ENCODE measurements at regions not wholly inside any gene's neighbourhood (a gene's known extent, or its start where the extent isn't known, plus 50 kb on each side); places are given as distances from the start of the nearest gene placed in this dataset.
A peak's percentile ranks its signal among the peaks of the same experiment; 100 is the strongest.

- no peak for TF ChIP-seq ZNF816 (CRISPR knock-in tag; IDR thresholded peaks at IDR 0.05; ENCODE audit: borderline replicate concordance)
These were observed 395.8 kb upstream of the KLF12 start (continued) for GRCh38 chr13:74530011-74530410.

- intact Hi-C loops (cut with micrococcal nuclease; ENCODE audit: unreplicated experiment) (no loop called here), in situ Hi-C loops (cut with HindIII; ENCODE audit: extremely low pct_ligation_motif_present, low pct_unique_long_range_greater_than_20kb) (no loop called here)
- Histone ChIP-seq H2AFZ (ENCODE audit: low read length) (no peak overlapping the region), H3K27ac (ENCODE audit: extremely low read length, insufficient read depth, low read length) (no peak overlapping the region), H3K4me2 (ENCODE audit: low read depth, low read length) (no peak overlapping the region), H3K36me3 (replicated peaks in 1 of 2; ENCODE audit: control insufficient read depth in 1 of 2, insufficient read depth in 2 of 2, low read length in 2 of 2) (no peaks in the 10 kb centered on the region), H4K20me1 (ENCODE audit: insufficient read depth, low read length) (no peaks in the 10 kb centered on the region), H3K9ac (ENCODE audit: insufficient read depth, low read depth, low read length) (no peak overlapping the region), H3K9me3 (ENCODE audit: low read length) (no peaks in the 10 kb centered on the region), H3K4me3 (replicated peaks in 1 of 3; ENCODE audit: insufficient read depth in 1 of 3, low read depth in 2 of 3, low read length in 3 of 3) (no peak overlapping the region), H3K4me1 (ENCODE audit: insufficient read depth, low read length) (no peaks in the 10 kb centered on the region), H3K79me2 (ENCODE audit: insufficient read depth, low read length) (no peaks in the 10 kb centered on the region), H3K27me3 (ENCODE audit: control insufficient read depth in 1 of 2, insufficient read depth in 2 of 2, low read length in 2 of 2) (no peaks in the 10 kb centered on the region)
- ChIA-PET CTCF (ENCODE audit: low intra/inter-chr PET ratio, low total read pairs) (no interaction called here), POLR2A (no interaction called here)
- FAIRE-seq: no peak
- no peak for DNase-seq (ENCODE audit: low spot score)
- TF ChIP-seq MED13 (CRISPR knock-in tag; IDR thresholded peaks at IDR 0.05): no peak
- peak; percentile 90 for TF ChIP-seq CREB1 (IDR thresholded peaks at IDR 0.05)
- TF ChIP-seq CREB1 (CRISPR knock-in tag; IDR thresholded peaks at IDR 0.05): no peak
- 0 out of 2 replicates have a peak, but pooled peaks have one; percentile 27 for TF ChIP-seq CEBPB (IDR thresholded peaks at IDR 0.05; ENCODE audit: borderline replicate concordance, low read depth, low read length)
- no peak for TF ChIP-seq ZBTB14 (CRISPR knock-in tag; IDR thresholded peaks at IDR 0.05)
- TF ChIP-seq ATF7 (IDR thresholded peaks at IDR 0.05): peak; percentile 98
- no peak for TF ChIP-seq ATF7 (CRISPR knock-in tag; IDR thresholded peaks at IDR 0.05)
- no peak for TF ChIP-seq RNF219 (CRISPR knock-in tag; IDR thresholded peaks at IDR 0.05)
- no peak for TF ChIP-seq ZNF280D (CRISPR knock-in tag; IDR thresholded peaks at IDR 0.05)
- TF ChIP-seq ZNF501 (CRISPR knock-in tag; IDR thresholded peaks at IDR 0.05): no peak
- TF ChIP-seq RAD51 (IDR thresholded peaks at IDR 0.05; ENCODE audit: borderline replicate concordance): no peak
- no peak for ATAC-seq
- WGBS (ENCODE audit: low lambda C conversion rate): 18% methylated on average over 4 of the region's 4 CpGs
- no TSS peak for BruUV-seq (replicated peaks)
These were observed 394.7 kb upstream of the KLF12 start for GRCh38 chr13:74528734-74529513.
